ENCODE measurements at regions not wholly inside any gene's neighbourhood (a gene's known extent, or its start where the extent isn't known, plus 50 kb on each side); places are given as distances from the start of the nearest gene placed in this dataset.

DNA sequence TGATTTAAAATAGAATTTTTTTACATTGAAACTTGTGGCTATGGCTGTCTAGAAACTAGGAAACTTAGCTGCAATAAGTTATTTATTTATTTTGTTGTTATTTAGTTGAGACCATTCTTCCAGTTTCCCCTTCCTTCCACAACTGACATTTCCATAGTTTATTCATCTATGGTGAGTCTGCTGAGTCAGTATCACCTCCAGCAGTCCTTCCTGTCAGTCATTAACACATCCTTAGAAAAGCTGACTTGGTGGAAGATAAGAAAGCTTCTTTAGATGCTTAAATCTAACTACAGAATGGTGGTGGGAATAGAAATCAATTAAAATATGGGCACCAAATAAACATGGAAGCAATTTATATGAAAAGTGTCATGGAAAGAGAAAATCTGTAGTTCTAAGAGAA is 714.0 kb downstream of the RWDD3 start:
- Histone ChIP-seq H3K27me3 (no peaks in the 10 kb centered on the region), H3K36me3 (no peaks in the 10 kb centered on the region)
- TF ChIP-seq, protein P1, sequence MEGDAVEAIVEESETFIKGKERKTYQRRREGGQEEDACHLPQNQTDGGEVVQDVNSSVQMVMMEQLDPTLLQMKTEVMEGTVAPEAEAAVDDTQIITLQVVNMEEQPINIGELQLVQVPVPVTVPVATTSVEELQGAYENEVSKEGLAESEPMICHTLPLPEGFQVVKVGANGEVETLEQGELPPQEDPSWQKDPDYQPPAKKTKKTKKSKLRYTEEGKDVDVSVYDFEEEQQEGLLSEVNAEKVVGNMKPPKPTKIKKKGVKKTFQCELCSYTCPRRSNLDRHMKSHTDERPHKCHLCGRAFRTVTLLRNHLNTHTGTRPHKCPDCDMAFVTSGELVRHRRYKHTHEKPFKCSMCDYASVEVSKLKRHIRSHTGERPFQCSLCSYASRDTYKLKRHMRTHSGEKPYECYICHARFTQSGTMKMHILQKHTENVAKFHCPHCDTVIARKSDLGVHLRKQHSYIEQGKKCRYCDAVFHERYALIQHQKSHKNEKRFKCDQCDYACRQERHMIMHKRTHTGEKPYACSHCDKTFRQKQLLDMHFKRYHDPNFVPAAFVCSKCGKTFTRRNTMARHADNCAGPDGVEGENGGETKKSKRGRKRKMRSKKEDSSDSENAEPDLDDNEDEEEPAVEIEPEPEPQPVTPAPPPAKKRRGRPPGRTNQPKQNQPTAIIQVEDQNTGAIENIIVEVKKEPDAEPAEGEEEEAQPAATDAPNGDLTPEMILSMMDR (IDR thresholded peaks at IDR 0.05; ENCODE audit: low read depth, low read length), result no peak

DNA sequence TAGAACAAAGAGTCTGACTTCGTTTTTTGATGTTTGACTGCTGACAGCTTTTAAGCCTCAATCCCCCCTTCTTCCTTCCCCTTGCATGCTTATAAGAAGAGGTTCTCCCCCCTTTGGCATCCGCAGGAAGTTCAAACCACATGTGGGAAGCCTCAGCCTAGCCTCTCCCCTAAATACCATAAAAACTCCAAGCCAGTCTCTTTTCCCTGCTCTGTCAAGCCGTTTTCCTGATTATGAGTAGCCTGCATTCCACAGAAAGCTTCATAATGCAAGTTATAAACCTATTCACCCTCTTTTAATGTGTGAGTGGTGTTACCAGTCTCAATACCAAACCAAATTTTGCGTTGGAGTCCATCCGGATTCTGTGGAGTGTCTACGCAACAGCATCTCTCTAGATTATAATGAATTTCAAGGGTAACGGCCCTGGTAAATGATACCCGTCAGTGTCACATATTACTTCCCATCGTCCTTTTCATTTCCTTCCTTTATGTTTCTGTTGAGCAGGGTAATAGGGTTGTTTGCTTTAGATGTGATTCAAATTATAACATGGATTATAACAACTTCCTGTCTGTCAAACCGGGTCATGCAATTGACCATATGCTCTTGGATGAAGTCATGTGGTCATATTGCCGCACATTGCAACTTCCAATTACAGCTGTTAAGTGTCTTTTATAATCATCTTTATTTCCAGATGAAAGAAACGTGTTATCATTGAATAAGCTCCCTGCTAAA is 717.5 kb downstream of the RWDD3 start:
- TF ChIP-seq, protein P1 (IDR thresholded peaks at IDR 0.05; ENCODE audit: low read depth, low read length), result no peak
- Histone ChIP-seq H3K27me3 (no peaks in the 10 kb centered on the region), H3K4me1 (peaks cover 10% of the 10 kb centered on the region), H3K9me3 (no peaks in the 10 kb centered on the region), H3K4me3 (ENCODE audit: low read depth, low read length) (no peak overlapping the region), H3K36me3 (no peaks in the 10 kb centered on the region)
- no peak for DNase-seq

More for the DNA sequence above, 714.0 kb downstream of the RWDD3 start:
- H3K9me3 ChIP-seq, result no peaks in the 10 kb centered on the region
- no peaks in the 10 kb centered on the region for H3K4me1 ChIP-seq
- no peak for DNase-seq
- no peak overlapping the region for H3K4me3 ChIP-seq (ENCODE audit: low read depth, low read length)

DNA sequence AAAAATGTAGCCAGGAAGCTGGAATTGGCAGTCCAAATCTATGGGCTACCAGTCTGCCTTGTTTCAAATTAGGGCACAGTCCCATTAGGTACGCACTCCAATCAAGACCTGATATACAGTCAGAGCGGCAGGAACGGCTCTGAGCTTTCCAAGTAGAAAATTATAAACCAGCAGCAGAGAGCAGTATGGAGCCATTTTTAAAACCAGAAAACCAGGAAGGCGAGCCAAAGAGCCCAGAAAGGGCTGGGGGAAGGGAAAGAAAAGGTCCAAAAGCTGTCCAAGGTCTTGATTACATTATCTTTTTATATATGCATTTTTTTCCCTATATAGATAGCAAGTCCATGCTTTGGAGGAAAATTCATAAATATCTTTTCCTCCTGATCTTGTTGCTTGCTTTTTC is 719.0 kb downstream of the RWDD3 start:
- TF ChIP-seq, protein P1 (IDR thresholded peaks at IDR 0.05; ENCODE audit: low read depth, low read length), result peak; percentile 44
- Histone ChIP-seq H3K4me3 (ENCODE audit: low read depth, low read length) (no peak overlapping the region), H3K27me3 (no peaks in the 10 kb centered on the region), H3K4me1 (peaks cover 10% of the 10 kb centered on the region), H3K9me3 (no peaks in the 10 kb centered on the region), H3K36me3 (no peaks in the 10 kb centered on the region)
- peak; percentile 48 for DNase-seq

DNA sequence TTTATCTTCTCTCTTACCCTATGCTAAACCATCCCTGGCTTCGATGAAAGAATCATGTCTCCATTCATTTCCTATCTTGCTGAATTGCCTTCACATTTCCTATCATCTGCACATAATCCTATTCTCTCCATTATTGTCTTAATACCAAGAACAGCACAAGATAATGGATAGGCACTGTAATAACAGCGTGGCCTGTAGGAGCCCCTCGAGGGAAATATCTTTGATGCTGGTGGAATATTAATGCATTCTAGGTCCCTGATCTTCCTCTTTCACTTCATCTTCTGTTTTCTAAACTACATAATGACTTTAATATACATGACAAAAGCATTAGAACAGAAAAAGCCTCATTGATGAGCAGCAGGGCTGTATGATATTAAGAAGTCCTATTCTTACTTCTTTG is 720.6 kb downstream of the RWDD3 start:
- H3K36me3 ChIP-seq, result no peaks in the 10 kb centered on the region
- TF ChIP-seq, protein P1 (IDR thresholded peaks at IDR 0.05; ENCODE audit: low read depth, low read length), result peak; percentile 26
- H3K4me1 ChIP-seq, result peaks cover 10% of the 10 kb centered on the region
- H3K4me3 ChIP-seq (ENCODE audit: low read depth, low read length), result no peak overlapping the region
- H3K9me3 ChIP-seq, result no peaks in the 10 kb centered on the region
- no peaks in the 10 kb centered on the region for H3K27me3 ChIP-seq
- DNase-seq, result peak; percentile 15

DNA sequence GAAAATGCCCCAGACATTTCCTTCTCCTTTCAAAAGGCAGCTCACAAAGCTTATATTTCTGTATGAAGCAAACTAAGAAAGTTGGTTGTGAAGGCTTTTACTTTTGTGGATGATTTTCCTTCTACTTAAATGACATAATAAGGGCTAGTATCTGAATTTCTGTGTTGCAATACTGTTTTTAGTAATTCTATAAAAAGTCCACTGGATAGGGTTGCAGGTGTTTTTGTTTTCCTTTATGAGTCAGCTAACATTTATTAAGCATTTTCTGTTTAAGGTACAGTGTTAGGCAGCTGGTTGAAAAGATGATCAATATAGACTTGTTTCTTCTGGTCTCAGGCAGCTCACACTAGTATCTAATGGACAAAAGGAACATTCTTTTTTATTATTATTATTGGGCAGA is 722.2 kb downstream of the RWDD3 start:
- Histone ChIP-seq H3K27me3 (no peaks in the 10 kb centered on the region), H3K9me3 (no peaks in the 10 kb centered on the region), H3K4me1 (peaks cover 10% of the 10 kb centered on the region), H3K36me3 (no peaks in the 10 kb centered on the region), H3K4me3 (ENCODE audit: low read depth, low read length) (no peak overlapping the region)
- DNase-seq, result no peak
- TF ChIP-seq, protein P1 (IDR thresholded peaks at IDR 0.05; ENCODE audit: low read depth, low read length), result no peak

DNA sequence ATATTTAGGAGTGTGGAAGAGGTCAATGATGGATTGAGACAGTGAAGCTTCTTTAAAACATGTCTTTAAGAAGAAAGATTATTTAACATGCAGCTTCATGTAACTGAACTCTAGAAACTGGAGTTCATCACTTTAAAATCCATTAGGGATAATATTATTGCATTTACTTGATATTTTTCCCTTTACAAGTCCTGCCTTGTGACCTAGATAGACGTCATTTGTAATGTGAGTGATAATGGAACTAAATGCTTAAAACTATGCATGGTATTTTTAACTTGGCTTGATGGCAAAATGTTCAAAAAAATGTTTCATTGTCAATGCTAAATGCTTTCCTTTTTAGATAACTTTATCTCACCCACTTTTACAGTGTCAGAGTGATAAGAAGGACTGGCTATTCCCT is 723.7 kb downstream of the RWDD3 start:
- TF ChIP-seq, protein P1 (IDR thresholded peaks at IDR 0.05; ENCODE audit: low read depth, low read length), result no peak
- H3K4me3 ChIP-seq (ENCODE audit: low read depth, low read length), result no peak overlapping the region
- DNase-seq, result no peak
- no peaks in the 10 kb centered on the region for H3K27me3 ChIP-seq
- no peaks in the 10 kb centered on the region for H3K36me3 ChIP-seq
- no peaks in the 10 kb centered on the region for H3K9me3 ChIP-seq
- H3K4me1 ChIP-seq, result peaks cover 10% of the 10 kb centered on the region
